ENCODE measurements at regions not wholly inside any gene's neighbourhood (a gene's known extent, or its start where the extent isn't known, plus 50 kb on each side); places are given as distances from the start of the nearest gene placed in this dataset.
A peak's percentile ranks its signal among the peaks of the same experiment; 100 is the strongest.

- no peak overlapping the region for H3K4me3 ChIP-seq (ENCODE audit: insufficient read depth, low read depth, low read length)
- no peaks in the 10 kb centered on the region for H3K36me3 ChIP-seq (replicated peaks; ENCODE audit: control insufficient read depth, insufficient read depth, low read length)
- no peak for DNase-seq
- no peaks in the 10 kb centered on the region for H3K27me3 ChIP-seq (ENCODE audit: control insufficient read depth, insufficient read depth, low read length)
Measured at GRCh38 chr14:60349663-60350365, 100.8 kb downstream of the PPM1A start.

DNA sequence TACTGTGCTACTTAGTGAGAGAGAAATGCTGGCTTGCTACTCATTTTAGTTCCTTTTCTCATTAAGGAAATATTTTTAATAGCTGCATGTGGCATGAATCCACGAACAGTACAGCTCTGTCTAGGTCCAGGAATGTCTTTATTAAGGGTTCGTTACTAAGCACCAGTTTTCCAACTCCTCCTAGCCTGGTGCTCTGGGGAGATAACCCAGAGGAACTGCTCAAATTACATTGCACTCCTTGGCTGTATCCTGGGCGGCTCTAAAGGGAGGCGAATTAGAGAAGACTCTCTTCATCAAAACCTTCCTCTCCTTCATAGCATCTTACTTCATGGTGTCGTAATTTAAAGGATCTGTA lies 101.3 kb downstream of the PPM1A start:
- H3K4me3 ChIP-seq (ENCODE audit: insufficient read depth, low read depth, low read length), result no peak overlapping the region
- H3K36me3 ChIP-seq (replicated peaks; ENCODE audit: control insufficient read depth, insufficient read depth, low read length), result no peaks in the 10 kb centered on the region
- no peak for DNase-seq
- no peaks in the 10 kb centered on the region for H3K27me3 ChIP-seq (ENCODE audit: control insufficient read depth, insufficient read depth, low read length)

DNA sequence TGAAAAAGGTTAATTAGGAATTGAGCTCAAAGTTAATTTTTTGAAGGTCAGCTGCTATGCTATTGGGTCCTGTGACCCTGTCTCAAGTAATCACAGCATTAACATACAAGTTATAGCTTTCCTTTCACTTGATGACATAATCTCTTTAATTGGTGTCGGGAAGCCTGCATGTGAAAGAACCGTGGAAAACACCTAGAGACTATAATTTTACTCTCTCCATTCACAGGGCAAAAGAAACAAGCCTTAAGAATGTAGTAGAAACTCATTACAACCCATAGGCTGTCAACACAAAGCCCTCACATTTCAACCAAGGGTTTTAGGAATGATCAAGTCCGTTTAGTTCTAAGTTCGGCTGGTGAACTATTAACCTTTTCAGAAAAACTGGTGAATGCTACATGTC lies 104.4 kb downstream of the PPM1A start:
- Histone ChIP-seq H3K4me3 (ENCODE audit: insufficient read depth, low read depth, low read length) (no peak overlapping the region), H3K27me3 (ENCODE audit: control insufficient read depth, insufficient read depth, low read length) (no peaks in the 10 kb centered on the region), H3K36me3 (replicated peaks; ENCODE audit: control insufficient read depth, insufficient read depth, low read length) (no peaks in the 10 kb centered on the region)
- DNase-seq, result no peak

- Histone ChIP-seq H3K36me3 (replicated peaks; ENCODE audit: control insufficient read depth, insufficient read depth, low read length) (no peaks in the 10 kb centered on the region), H3K27me3 (ENCODE audit: control insufficient read depth, insufficient read depth, low read length) (no peaks in the 10 kb centered on the region), H3K4me3 (ENCODE audit: insufficient read depth, low read depth, low read length) (no peak overlapping the region)
- no peak for DNase-seq
Measured at GRCh38 chr14:60355768-60356167, 106.7 kb downstream of the PPM1A start.

- DNase-seq, result no peak
- no peaks in the 10 kb centered on the region for H3K27me3 ChIP-seq (ENCODE audit: control insufficient read depth, insufficient read depth, low read length)
- no peak overlapping the region for H3K4me3 ChIP-seq (ENCODE audit: insufficient read depth, low read depth, low read length)
- H3K36me3 ChIP-seq (replicated peaks; ENCODE audit: control insufficient read depth, insufficient read depth, low read length), result no peaks in the 10 kb centered on the region
Measured at GRCh38 chr14:60356386-60356785, 107.4 kb downstream of the PPM1A start.

GRCh38 chr14:60356906-60357550 lies 108.0 kb downstream of the PPM1A start:
- Histone ChIP-seq H3K4me3 (ENCODE audit: insufficient read depth, low read depth, low read length) (no peak overlapping the region), H3K27me3 (ENCODE audit: control insufficient read depth, insufficient read depth, low read length) (no peaks in the 10 kb centered on the region), H3K36me3 (replicated peaks; ENCODE audit: control insufficient read depth, insufficient read depth, low read length) (no peaks in the 10 kb centered on the region)
- peak; percentile 34 for DNase-seq

DNA sequence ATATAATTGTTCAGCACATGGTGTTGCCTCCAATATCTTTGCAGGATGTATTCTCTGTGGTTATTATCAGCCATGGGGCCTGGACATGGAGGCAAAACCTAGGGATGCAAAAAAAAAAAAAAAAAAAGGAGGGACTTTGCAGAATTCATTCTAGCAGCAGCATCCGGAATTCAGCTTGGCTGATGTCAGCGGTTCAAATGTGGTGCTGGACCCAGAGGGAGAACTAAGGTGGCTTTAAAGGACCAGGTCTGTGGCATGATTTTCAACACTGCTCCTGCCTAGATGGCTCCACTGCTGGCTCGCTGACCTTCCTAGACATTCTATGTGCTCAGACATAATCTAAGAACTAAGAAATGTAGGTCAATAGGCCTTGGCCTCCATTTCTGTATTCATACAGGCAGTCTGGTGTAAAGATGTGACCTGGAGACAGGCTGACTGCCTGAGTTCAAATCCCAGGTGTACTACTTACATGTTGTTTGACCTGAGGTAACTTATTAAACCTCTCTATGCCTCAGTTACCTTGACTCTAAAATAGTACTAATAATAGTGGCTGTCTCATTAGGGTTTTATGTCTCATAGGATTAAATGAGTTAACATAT lies 108.6 kb downstream of the PPM1A start:
- H3K27me3 ChIP-seq (ENCODE audit: control insufficient read depth, insufficient read depth, low read length), result no peaks in the 10 kb centered on the region
- H3K4me3 ChIP-seq (ENCODE audit: insufficient read depth, low read depth, low read length), result no peak overlapping the region
- H3K36me3 ChIP-seq (replicated peaks; ENCODE audit: control insufficient read depth, insufficient read depth, low read length), result no peaks in the 10 kb centered on the region
- no peak for DNase-seq

- H3K36me3 ChIP-seq (replicated peaks; ENCODE audit: control insufficient read depth, insufficient read depth, low read length), result no peaks in the 10 kb centered on the region
- no peak overlapping the region for H3K4me3 ChIP-seq (ENCODE audit: insufficient read depth, low read depth, low read length)
- no peak for DNase-seq
- no peaks in the 10 kb centered on the region for H3K27me3 ChIP-seq (ENCODE audit: control insufficient read depth, insufficient read depth, low read length)
Measured at GRCh38 chr14:60363275-60363674, 114.3 kb downstream of the PPM1A start.

GRCh38 chr14:60363687-60364086 lies 114.7 kb downstream of the PPM1A start:
- no peak overlapping the region for H3K4me3 ChIP-seq (ENCODE audit: insufficient read depth, low read depth, low read length)
- no peak for DNase-seq
- H3K36me3 ChIP-seq (replicated peaks; ENCODE audit: control insufficient read depth, insufficient read depth, low read length), result no peaks in the 10 kb centered on the region
- no peaks in the 10 kb centered on the region for H3K27me3 ChIP-seq (ENCODE audit: control insufficient read depth, insufficient read depth, low read length)

GRCh38 chr14:60381909-60382308 lies 104.0 kb downstream of the C14orf39 start:
- no peak overlapping the region for H3K4me3 ChIP-seq (ENCODE audit: insufficient read depth, low read depth, low read length)
- no peak for DNase-seq

More at GRCh38 chr14:60381909-60382308, 104.0 kb downstream of the C14orf39 start:
- Histone ChIP-seq H3K36me3 (replicated peaks; ENCODE audit: control insufficient read depth, insufficient read depth, low read length) (no peaks in the 10 kb centered on the region), H3K27me3 (ENCODE audit: control insufficient read depth, insufficient read depth, low read length) (no peaks in the 10 kb centered on the region)

Data from H7 (cell line).